ENCODE measurements at regions not wholly inside any gene's neighbourhood (a gene's known extent, or its start where the extent isn't known, plus 50 kb on each side); places are given as distances from the start of the nearest gene placed in this dataset.

DNA sequence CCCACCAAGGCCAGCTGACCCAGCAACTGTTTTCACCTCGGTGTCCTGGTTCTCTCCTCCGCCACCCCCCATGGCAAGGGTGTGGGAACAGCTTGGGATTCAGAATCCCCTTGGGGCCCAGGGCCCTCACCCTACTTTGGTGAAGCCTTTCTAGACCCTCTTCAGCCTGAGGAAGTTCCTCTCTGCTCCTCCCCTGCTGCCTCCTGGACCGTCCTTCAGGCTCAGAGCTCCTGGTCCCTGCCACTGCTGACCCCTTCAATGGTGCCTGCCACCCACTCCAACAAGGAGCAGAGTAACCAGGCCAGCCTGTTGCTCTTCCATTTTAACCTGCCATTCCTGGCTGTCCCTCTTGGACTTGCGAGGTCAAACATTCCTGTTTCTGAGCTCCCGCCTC, 72.0 kb upstream of the SMNDC1 start:
- TF ChIP-seq, protein P1, sequence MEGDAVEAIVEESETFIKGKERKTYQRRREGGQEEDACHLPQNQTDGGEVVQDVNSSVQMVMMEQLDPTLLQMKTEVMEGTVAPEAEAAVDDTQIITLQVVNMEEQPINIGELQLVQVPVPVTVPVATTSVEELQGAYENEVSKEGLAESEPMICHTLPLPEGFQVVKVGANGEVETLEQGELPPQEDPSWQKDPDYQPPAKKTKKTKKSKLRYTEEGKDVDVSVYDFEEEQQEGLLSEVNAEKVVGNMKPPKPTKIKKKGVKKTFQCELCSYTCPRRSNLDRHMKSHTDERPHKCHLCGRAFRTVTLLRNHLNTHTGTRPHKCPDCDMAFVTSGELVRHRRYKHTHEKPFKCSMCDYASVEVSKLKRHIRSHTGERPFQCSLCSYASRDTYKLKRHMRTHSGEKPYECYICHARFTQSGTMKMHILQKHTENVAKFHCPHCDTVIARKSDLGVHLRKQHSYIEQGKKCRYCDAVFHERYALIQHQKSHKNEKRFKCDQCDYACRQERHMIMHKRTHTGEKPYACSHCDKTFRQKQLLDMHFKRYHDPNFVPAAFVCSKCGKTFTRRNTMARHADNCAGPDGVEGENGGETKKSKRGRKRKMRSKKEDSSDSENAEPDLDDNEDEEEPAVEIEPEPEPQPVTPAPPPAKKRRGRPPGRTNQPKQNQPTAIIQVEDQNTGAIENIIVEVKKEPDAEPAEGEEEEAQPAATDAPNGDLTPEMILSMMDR (IDR thresholded peaks at IDR 0.05) = no peak

DNA sequence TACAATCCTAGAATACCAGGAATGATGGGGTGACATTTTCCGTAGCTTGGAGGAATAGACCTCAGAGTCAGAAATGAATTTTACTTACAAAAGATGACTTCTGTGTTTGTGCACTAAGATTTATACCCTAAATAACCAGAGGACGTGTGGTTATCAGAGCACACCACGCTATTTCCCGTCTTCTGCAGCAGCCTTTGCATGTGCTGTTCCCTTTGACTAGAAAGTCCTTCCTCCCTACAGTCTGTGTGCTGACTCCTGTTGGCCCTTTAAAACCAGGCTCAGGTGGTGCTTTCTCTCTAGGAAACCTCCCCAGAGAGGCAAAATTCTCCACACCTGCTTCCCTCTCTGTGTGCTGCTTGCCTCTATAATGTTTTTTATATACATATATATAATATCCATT, 73.3 kb upstream of the SMNDC1 start:
- TF ChIP-seq, protein P1 (IDR thresholded peaks at IDR 0.05) = no peak

DNA sequence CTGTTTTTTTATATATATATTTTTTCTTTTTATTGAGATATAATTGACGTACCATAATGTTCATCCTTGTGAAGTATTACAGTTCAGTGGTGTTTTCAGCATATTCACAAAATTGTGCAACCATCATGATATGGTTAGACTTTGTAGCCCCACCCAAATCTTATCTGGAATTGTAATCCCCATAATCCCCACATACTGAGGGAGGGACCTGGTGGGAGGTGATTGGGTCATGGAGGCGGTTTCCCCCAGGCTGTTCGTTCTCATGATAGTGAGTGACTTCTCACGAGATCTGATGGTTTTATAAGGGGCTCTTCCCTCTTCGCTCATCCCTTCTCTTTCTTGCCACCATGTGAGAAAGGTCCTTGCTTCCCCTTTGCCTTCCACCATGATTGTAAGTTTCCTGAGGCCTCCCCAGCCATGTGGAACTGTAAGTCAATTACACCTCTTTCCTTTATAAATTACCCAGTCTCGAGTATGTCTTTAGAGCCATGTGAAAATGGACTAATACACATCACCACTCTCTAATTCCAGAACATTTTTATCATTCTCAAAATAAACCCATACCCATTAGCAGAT, 73.9 kb upstream of the SMNDC1 start:
- TF ChIP-seq, protein P1 (IDR thresholded peaks at IDR 0.05) = no peak

DNA sequence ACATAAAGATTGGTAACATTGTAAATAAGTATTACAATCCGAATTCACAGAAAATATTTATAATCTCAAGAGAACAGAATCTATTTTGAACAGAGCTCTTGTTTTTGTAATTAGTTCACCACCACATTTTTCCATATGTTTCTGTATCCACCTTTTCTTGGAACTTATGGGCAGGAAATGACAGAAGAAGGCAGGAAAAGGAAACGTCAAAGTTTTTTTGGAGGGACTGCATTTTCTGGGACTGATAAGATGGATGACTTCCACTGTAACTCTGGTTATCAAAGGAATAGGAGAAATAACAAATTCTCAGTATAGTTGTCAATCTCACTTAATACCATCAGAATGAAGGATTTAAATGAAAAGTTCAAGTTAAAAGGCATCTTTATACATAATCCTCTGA, 75.1 kb upstream of the SMNDC1 start:
- TF ChIP-seq, protein P1 (IDR thresholded peaks at IDR 0.05) = no peak

DNA sequence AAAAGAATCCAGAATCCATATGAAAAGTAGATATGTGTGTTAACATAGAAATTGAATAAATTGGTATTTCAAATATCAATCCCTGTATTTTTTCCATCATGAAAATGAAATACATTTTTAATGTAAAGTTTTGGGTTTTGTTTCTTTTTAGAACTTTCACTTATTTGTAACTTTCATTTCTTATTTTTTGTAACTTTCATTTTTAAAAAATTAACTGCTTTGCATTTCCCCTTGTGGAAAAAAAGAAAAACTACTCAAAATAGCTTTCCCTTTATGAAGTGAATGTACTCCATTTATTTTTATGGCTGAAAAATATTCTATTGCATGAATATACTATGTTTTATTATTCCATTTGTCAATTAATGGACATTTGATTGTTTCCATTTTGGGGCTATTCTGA, 75.6 kb upstream of the SMNDC1 start:
- TF ChIP-seq, protein P1 (IDR thresholded peaks at IDR 0.05) = no peak

DNA sequence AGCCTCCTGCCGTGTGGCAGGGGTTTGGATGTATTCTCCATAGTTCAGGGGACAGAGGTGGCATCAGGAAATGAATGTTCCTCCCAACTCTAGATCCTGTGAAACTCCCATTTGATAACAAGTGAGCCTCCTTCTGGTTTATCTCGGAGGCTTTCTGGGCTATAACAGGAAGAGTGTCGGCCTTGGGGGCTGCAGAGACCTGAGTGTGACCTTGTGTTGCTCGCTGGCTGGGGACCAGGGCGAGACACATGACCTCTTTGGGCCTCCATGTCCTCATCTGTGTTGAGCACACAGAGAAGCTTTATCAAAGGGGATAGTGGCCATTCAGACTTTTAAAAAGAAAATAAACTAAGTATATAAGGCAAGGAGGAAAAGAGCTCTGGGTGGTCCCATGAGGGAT, 78.0 kb upstream of the SMNDC1 start:
- TF ChIP-seq, protein P1 (IDR thresholded peaks at IDR 0.05) = no peak

DNA sequence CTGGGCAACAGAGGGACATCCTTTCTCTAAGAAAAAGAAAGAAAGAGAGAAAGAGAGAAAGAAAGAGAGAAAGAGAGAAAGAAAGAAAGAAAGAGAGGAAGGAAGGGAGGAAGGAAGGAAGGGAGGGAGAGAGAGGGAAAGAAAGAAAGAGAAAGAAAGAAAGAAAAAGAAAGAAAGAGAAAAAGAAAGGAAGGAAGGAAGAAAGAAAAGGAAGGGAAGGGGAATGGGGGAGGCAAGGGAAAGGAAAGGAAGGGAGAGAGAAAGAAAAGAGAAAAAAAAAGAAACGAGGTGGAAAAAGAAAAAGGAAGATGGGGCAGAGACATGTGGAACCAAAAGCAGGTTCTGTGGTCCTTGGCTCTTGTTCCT, 82.9 kb upstream of the SMNDC1 start:
- TF ChIP-seq, protein P1 (IDR thresholded peaks at IDR 0.05) = no peak

Measured in LNCAP (cell line).